WTC11 (cell line): ENCODE measurements at regions not wholly inside any gene's neighbourhood (a gene's known extent, or its start where the extent isn't known, plus 50 kb on each side); places are given as distances from the start of the nearest gene placed in this dataset.

Source experiments
- ATAC-seq: fragments of 200-7000 bp; cut with Tn5 transposase; 2 replicates; pipeline ENCODE4 v1.10.0; 2021; ENCODE audit warnings: mild to moderate bottlenecking, moderate library complexity
- CTCF ChIA-PET: fragments of 300-600 bp; sonication (Branson Sonifier 250); formaldehyde crosslinking; loops from one replicate; lab custom pipeline; 2021; ENCODE audit warnings: antibody characterized with exemption; lab: Charles Lee
- POLR2A ChIA-PET: fragments of 350-600 bp; sonication (Branson Sonifier 250); formaldehyde crosslinking; loops from one replicate; lab custom pipeline; 2021; ENCODE audit warnings: antibody characterized with exemption; lab: Charles Lee
- DNase-seq: peaks from one replicate; pipeline ENCODE4 v3.0.0; 2021; ENCODE audit warnings: low spot score
- H3K27ac Mint-ChIP-seq: 2 replicates; pipeline ENCODE4 v1.8.0; 2021; ENCODE audit warnings: mixed read lengths
- H3K27me3 Mint-ChIP-seq: 2 replicates; pipeline ENCODE4 v1.8.0; 2021; ENCODE audit warnings: low read depth, mild to moderate bottlenecking, moderate library complexity, mixed read lengths
- H3K36me3 Mint-ChIP-seq: 2 replicates; pipeline ENCODE4 v1.8.0; 2021; ENCODE audit warnings: mixed read lengths
- H3K4me1 Mint-ChIP-seq: 2 replicates; pipeline ENCODE4 v1.8.0; 2022; ENCODE audit warnings: mixed read lengths
- H3K4me3 Mint-ChIP-seq: 2 replicates; pipeline ENCODE4 v1.8.0; 2021; ENCODE audit warnings: mild to moderate bottlenecking, moderate library complexity, mixed read lengths
- H3K9me3 Mint-ChIP-seq: 2 replicates; pipeline ENCODE4 v1.8.0; 2021; ENCODE audit warnings: mixed read lengths
- AFF4 ChIP-seq: sonication (generic); formaldehyde crosslinking; IDR thresholded peaks from 2 replicates; pipeline ENCODE4 v1.8.1; 2023; ENCODE audit warnings: mild to moderate bottlenecking, missing genetic modification reagents, borderline replicate concordance
- ATF3 ChIP-seq: sonication (generic); formaldehyde crosslinking; conservative IDR thresholded peaks from 2 replicates; pipeline ENCODE4 v1.8.1; 2022; ENCODE audit warnings: mild to moderate bottlenecking, missing genetic modification reagents
- CBFB ChIP-seq: sonication (generic); formaldehyde crosslinking; IDR thresholded peaks from 2 replicates; pipeline ENCODE4 v1.8.1; 2022; ENCODE audit warnings: mild to moderate bottlenecking, low read depth, missing genetic modification reagents
- CDX4 ChIP-seq: fragments of 250-450 bp; sonication (Bioruptor Pico); IDR thresholded peaks from 2 replicates; pipeline ENCODE4 v1.9.0; 2021; ENCODE audit warnings: moderate library complexity, mild to moderate bottlenecking, inconsistent platforms, borderline replicate concordance
- ETV6 ChIP-seq: sonication (generic); formaldehyde crosslinking; IDR thresholded peaks from 2 replicates; pipeline ENCODE4 v1.8.1; 2022; ENCODE audit warnings: mild to moderate bottlenecking, missing genetic modification reagents
- IRF1 ChIP-seq: sonication (generic); formaldehyde crosslinking; IDR thresholded peaks from 2 replicates; pipeline ENCODE4 v1.8.0; 2023; ENCODE audit warnings: missing genetic modification reagents
- NR2C2 ChIP-seq: sonication (generic); formaldehyde crosslinking; IDR thresholded peaks from 2 replicates; pipeline ENCODE4 v1.8.0; 2022; ENCODE audit warnings: mild to moderate bottlenecking, missing genetic modification reagents
- NR3C1 ChIP-seq: sonication (generic); formaldehyde crosslinking; conservative IDR thresholded peaks from 2 replicates; pipeline ENCODE4 v1.8.1; 2023; ENCODE audit warnings: low read depth, mild to moderate bottlenecking, missing genetic modification reagents
- PRRX2 ChIP-seq: fragments of 250-450 bp; sonication (Bioruptor Pico); IDR thresholded peaks from 2 replicates; pipeline ENCODE4 v1.8.0; 2021; ENCODE audit warnings: mild to moderate bottlenecking
- RELA ChIP-seq: sonication (generic); formaldehyde crosslinking; IDR thresholded peaks from 2 replicates; pipeline ENCODE4 v1.8.1; 2022; ENCODE audit warnings: missing genetic modification reagents, mild to moderate bottlenecking, borderline replicate concordance
- RORB ChIP-seq: fragments of 250-450 bp; sonication (Bioruptor Pico); IDR thresholded peaks from 2 replicates; pipeline ENCODE4 v1.9.0; 2021; ENCODE audit warnings: mild to moderate bottlenecking
- TP53 ChIP-seq: sonication (generic); formaldehyde crosslinking; IDR thresholded peaks from 2 replicates; pipeline ENCODE4 v1.8.1; 2023; ENCODE audit warnings: mild to moderate bottlenecking, missing genetic modification reagents
- ZMAT4 ChIP-seq: fragments of 250-450 bp; sonication (Bioruptor Pico); IDR thresholded peaks from 2 replicates; pipeline ENCODE4 v1.9.0; 2021; ENCODE audit warnings: mild to moderate bottlenecking
- ZNF281 ChIP-seq: sonication (generic); formaldehyde crosslinking; IDR thresholded peaks from 2 replicates; pipeline ENCODE4 v1.8.0; 2023; ENCODE audit warnings: mild to moderate bottlenecking, missing genetic modification reagents
- ZNF317 ChIP-seq: sonication (generic); formaldehyde crosslinking; IDR thresholded peaks from 2 replicates; pipeline ENCODE4 v1.8.1; 2023; ENCODE audit warnings: low read depth, mild to moderate bottlenecking, moderate library complexity, missing genetic modification reagents, borderline replicate concordance
- ZNF396 ChIP-seq: fragments of 250-450 bp; sonication (Bioruptor Pico); IDR thresholded peaks from 2 replicates; pipeline ENCODE4 v1.8.0; 2021; ENCODE audit warnings: mild to moderate bottlenecking, moderate library complexity, borderline replicate concordance
- ZNF532 ChIP-seq: fragments of 250-450 bp; sonication (Bioruptor Pico); IDR thresholded peaks from 2 replicates; pipeline ENCODE4 v1.9.0; 2021; ENCODE audit warnings: mild to moderate bottlenecking, borderline replicate concordance
- ZNF671 ChIP-seq: fragments of 250-450 bp; sonication (Bioruptor Pico); IDR thresholded peaks from 2 replicates; pipeline ENCODE4 v1.8.0; 2021; ENCODE audit warnings: mild to moderate bottlenecking

GRCh38 chr3:181660337-181660736 is 51.4 kb upstream of the SOX2 start:
- no peak for DNase-seq
- H3K9me3 Mint-ChIP-seq = no peaks in the 10 kb centered on the region

GRCh38 chr3:181637456-181637855 is 74.3 kb upstream of the SOX2 start:
- H3K9me3 Mint-ChIP-seq = 0 out of 2 replicates have a peak, but pooled peaks cover 3% of the 10 kb centered on the region
- no peak overlapping the region for H3K4me3 Mint-ChIP-seq
- CTCF ChIA-PET = no interaction called here
- H3K4me1 Mint-ChIP-seq = peaks cover 7% of the 10 kb centered on the region
- DNase-seq (no peak), ATAC-seq (no peak)
- POLR2A ChIA-PET = no interaction called here
- H3K27ac Mint-ChIP-seq = no peak overlapping the region
- no peaks in the 10 kb centered on the region for H3K36me3 Mint-ChIP-seq
- no peaks in the 10 kb centered on the region; the same call in 1 of the 2 replicates for H3K27me3 Mint-ChIP-seq
- TF ChIP-seq IRF1 (no peak), NR3C1 (no peak), ZNF532 (CRISPR knock-in tag) (no peak), ZNF671 (CRISPR knock-in tag) (no peak), ZMAT4 (no peak), RELA (CRISPR knock-in tag) (no peak), ZNF396 (CRISPR knock-in tag) (no peak), CDX4 (CRISPR knock-in tag) (no peak), TP53 (CRISPR knock-in tag) (no peak)

More at GRCh38 chr3:181660337-181660736, 51.4 kb upstream of the SOX2 start:
- no peak for ATAC-seq
- CTCF ChIA-PET = interaction anchor here (1.3 kb wide), 1 partner anchor 42 kb away, joined by 8 read pairs; no protein-coding TSS in a partner anchor
- POLR2A ChIA-PET = no interaction called here
- TF ChIP-seq AFF4 (CRISPR knock-in tag) (no peak), ZNF317 (CRISPR knock-in tag) (no peak), NR2C2 (CRISPR knock-in tag) (no peak), RORB (no peak), ZNF281 (CRISPR knock-in tag) (no peak), ETV6 (CRISPR knock-in tag) (no peak), ATF3 (CRISPR knock-in tag) (no peak), PRRX2 (no peak), CBFB (no peak)
- H3K27ac Mint-ChIP-seq = no peak overlapping the region
- no peak overlapping the region for H3K4me3 Mint-ChIP-seq
- H3K36me3 Mint-ChIP-seq = no peaks in the 10 kb centered on the region
- no peaks in the 10 kb centered on the region for H3K4me1 Mint-ChIP-seq
- H3K27me3 Mint-ChIP-seq = no peaks in the 10 kb centered on the region
